Pancreas (tissue), 10 donors: ENCODE measurements at regions not wholly inside any gene's neighbourhood (a gene's known extent, or its start where the extent isn't known, plus 50 kb on each side); places are given as distances from the start of the nearest gene placed in this dataset.
A peak's percentile ranks its signal among the peaks of the same experiment; 100 is the strongest.

ENCODE experiments used
- ATAC-seq, 4 donors: fragments of 200-7000 bp; cut with Tn5 transposase; one replicate each; pipeline versions ENCODE4 v1.8.0 to v1.9.1; 2020; ENCODE audit warnings: mild to moderate bottlenecking in 4 of 4, moderate library complexity in 4 of 4
- DNase-seq, 6 donors: peaks; one replicate each; pipeline ENCODE4 v3.0.0-alpha.2; 2020
- FAIRE-seq: peaks from 2 replicates; lab custom pipeline; 2012; peaks lifted over from hg19 to GRCh38; lab: Jason Lieb, UNC
- H3K27ac ChIP-seq, 4 donors: fragments of 200-600 bp; sonication (generic); 1 replicate in 3 of 4; 2 replicates in 1 of 4; pipeline versions ENCODE4 v1.5.0 to v1.8.0; 2020
- H3K27me3 ChIP-seq, 4 donors: fragments of 200-600 bp; one replicate each; pipeline ENCODE4 v1.8.0; 2021
- H3K36me3 ChIP-seq, 3 donors: fragments of 200-600 bp; sonication (generic) in 1 of 3; one replicate each; pipeline versions ENCODE4 v1.5.0 to v1.8.0; 2020 to 2021
- H3K4me1 ChIP-seq, 3 donors: fragments of 200-600 bp; one replicate each; pipeline ENCODE4 v1.8.0; 2021
- H3K4me3 ChIP-seq, 4 donors: fragments of 200-600 bp; sonication (generic) in 2 of 4; one replicate each; pipeline versions ENCODE4 v1.5.0 to v1.8.0; 2020 to 2021
- H3K9me3 ChIP-seq, 4 donors: fragments of 200-600 bp; one replicate each; pipeline ENCODE4 v1.8.0; 2021
- CTCF ChIP-seq, 4 donors: fragments of 200-600 bp; sonication (generic) in 3 of 4; IDR thresholded peaks; one replicate each; pipeline versions ENCODE4 v1.5.0 to v1.8.0; 2021; ENCODE audit warnings: antibody characterized with exemption in 4 of 4
- WGBS, 2 donors: extraction: QIAGEN DNeasy Blood & Tissue Kit; methylation state at CpG; one replicate each; pipeline ENCODE4 v1.1.7; 2013; 5-methylcytosine and 5-hydroxymethylcytosine counted together
- intact Hi-C, 3 donors: fragments of 100-400 bp; cut with DNase I; formaldehyde crosslinking; loops; one replicate each; pipeline versions ENCODE4 v1.11.1 to v1.14.2; 2022
- donor health status: healthy with polysubstance abuse.
- donor health status: DM: no; HTN: no; CAD: no; lungs with moderate emphysema.
- donor health status: DM: no; HTN: no; CAD: no.
- donor health status: control.
- donor health status: control.
- donor health status: Bipolar disorder and iron deficiency.
- donor health status: DM: yes; HTN: yes; CAD: no.
- donor health status: DM: no; HTN: no; CAD: no.
- donor health status: DM: no; HTN: no; CAD: no.
- donor health status: DM: yes; HTN: yes; CAD: no.

- Histone ChIP-seq H3K4me1 (peaks cover 7 to 16% (median 11%) of the 10 kb centered on the region in 3 donors), H3K4me3 (no peak overlapping the region), H3K9me3 (no peaks in the 10 kb centered on the region), H3K27ac (no peak overlapping the region), H3K27me3 (no peaks in the 10 kb centered on the region), H3K36me3 (no peaks in the 10 kb centered on the region)
- 94 to 95% methylated on average over 18 of the region's 18 CpGs for WGBS, 2 donors
- intact Hi-C loops = no loop called here
- no peak for TF ChIP-seq CTCF (IDR thresholded peaks at IDR 0.05)
- no peak for FAIRE-seq
- no peak for ATAC-seq
- DNase-seq = peak in 2 of 6 donors; percentile 5 to 9
Observed at GRCh38 chr2:236636714-236637470, 67.3 kb downstream of the ACKR3 start.

- H3K4me3 ChIP-seq = no peak overlapping the region
- intact Hi-C loops = no loop called here
- no peak for ATAC-seq
- H3K27me3 ChIP-seq = no peaks in the 10 kb centered on the region
- peak in 2 of 6 donors; percentile 1 to 10 for DNase-seq
- H3K4me1 ChIP-seq = peaks cover 7 to 16% (median 11%) of the 10 kb centered on the region in 3 donors
- WGBS, 2 donors = 76 to 81% methylated on average over 6 of the region's 6 CpGs
- H3K36me3 ChIP-seq = no peaks in the 10 kb centered on the region
- no peaks in the 10 kb centered on the region for H3K9me3 ChIP-seq
- TF ChIP-seq CTCF (IDR thresholded peaks at IDR 0.05) = no peak
- FAIRE-seq = no peak
- no peak overlapping the region for H3K27ac ChIP-seq
Observed at GRCh38 chr2:236637686-236638569, 68.3 kb downstream of the ACKR3 start.

GRCh38 chr2:236638707-236639106 is 69.1 kb downstream of the ACKR3 start:
- DNase-seq (peak in 3 of 6 donors; percentile 1 to 44 (median 2)), FAIRE-seq (no peak), ATAC-seq (no peak)
- Histone ChIP-seq H3K4me3 (no peak overlapping the region), H3K27ac (no peak overlapping the region), H3K27me3 (no peaks in the 10 kb centered on the region), H3K9me3 (no peaks in the 10 kb centered on the region), H3K36me3 (no peaks in the 10 kb centered on the region), H3K4me1 (peaks cover 7 to 16% (median 11%) of the 10 kb centered on the region in 3 donors)
- WGBS, 2 donors = 81 to 84% methylated on average over 7 of the region's 7 CpGs
- no peak for TF ChIP-seq CTCF (IDR thresholded peaks at IDR 0.05)
- intact Hi-C loops = no loop called here

GRCh38 chr2:236639461-236640235 is 70.0 kb downstream of the ACKR3 start:
- no peak for FAIRE-seq
- Histone ChIP-seq H3K36me3 (no peaks in the 10 kb centered on the region), H3K9me3 (no peaks in the 10 kb centered on the region), H3K27ac (no peak overlapping the region), H3K4me1 (peaks cover 7 to 16% (median 11%) of the 10 kb centered on the region in 3 donors), H3K4me3 (no peak overlapping the region), H3K27me3 (no peaks in the 10 kb centered on the region)
- peak in 2 of 4 donors; percentile 24 to 30 for ATAC-seq
- intact Hi-C loops = no loop called here
- no peak for TF ChIP-seq CTCF (IDR thresholded peaks at IDR 0.05)
- 53 to 62% methylated on average over 7 of the region's 7 CpGs for WGBS, 2 donors
- peak in 1 of 6 donors; percentile 5 for DNase-seq
